Right atrium auricular region (tissue), 2 donors: ENCODE measurements at regions not wholly inside any gene's neighbourhood (a gene's known extent, or its start where the extent isn't known, plus 50 kb on each side); places are given as distances from the start of the nearest gene placed in this dataset.

Source experiments
- DNase-seq: peaks from one replicate; pipeline ENCODE4 v3.0.0-alpha.2; 2019; ENCODE audit warnings: low spot score
- H3K27ac ChIP-seq, 2 donors: fragments of 200-600 bp; sonication (generic); 1 replicate in 1 of 2; 2 replicates in 1 of 2; pipeline ENCODE4 v1.5.1; 2016 to 2019
- H3K27me3 ChIP-seq, 2 donors: fragments of 200-600 bp; sonication (generic); one replicate each; pipeline versions ENCODE4 v1.5.1 to v1.6.0; 2017 to 2019
- H3K36me3 ChIP-seq: fragments of 200-600 bp; sonication (generic); one replicate; pipeline ENCODE4 v1.5.1; 2016
- H3K4me1 ChIP-seq, 2 donors: fragments of 200-600 bp; sonication (generic); one replicate each; pipeline versions ENCODE4 v1.5.1 to v1.6.0; 2017 to 2019
- H3K4me3 ChIP-seq, 2 donors: fragments of 200-600 bp; sonication (generic); 1 replicate in 1 of 2; 2 replicates in 1 of 2; pipeline ENCODE4 v1.5.1; 2017 to 2019; ENCODE audit warnings: mild to moderate bottlenecking in 1 of 2, moderate library complexity in 1 of 2
- H3K9me3 ChIP-seq, 2 donors: fragments of 200-600 bp; sonication (generic); one replicate each; pipeline ENCODE4 v1.5.1; 2019
- TF ChIP-seq, protein P1 (sequence below), 2 donors: fragments of 200-600 bp; sonication (generic); IDR thresholded peaks; one replicate each; pipeline ENCODE4 v1.5.1; 2019; ENCODE audit warnings: antibody characterized with exemption in 2 of 2

GRCh38 chr5:4020400-4020799 is 424.8 kb downstream of the IRX1 start:
- no peak overlapping the region for H3K4me3 ChIP-seq
- H3K27me3 ChIP-seq: no peaks in the 10 kb centered on the region
- peaks cover 0 to 3% of the 10 kb centered on the region in 2 donors for H3K4me1 ChIP-seq
- TF ChIP-seq, protein P1, sequence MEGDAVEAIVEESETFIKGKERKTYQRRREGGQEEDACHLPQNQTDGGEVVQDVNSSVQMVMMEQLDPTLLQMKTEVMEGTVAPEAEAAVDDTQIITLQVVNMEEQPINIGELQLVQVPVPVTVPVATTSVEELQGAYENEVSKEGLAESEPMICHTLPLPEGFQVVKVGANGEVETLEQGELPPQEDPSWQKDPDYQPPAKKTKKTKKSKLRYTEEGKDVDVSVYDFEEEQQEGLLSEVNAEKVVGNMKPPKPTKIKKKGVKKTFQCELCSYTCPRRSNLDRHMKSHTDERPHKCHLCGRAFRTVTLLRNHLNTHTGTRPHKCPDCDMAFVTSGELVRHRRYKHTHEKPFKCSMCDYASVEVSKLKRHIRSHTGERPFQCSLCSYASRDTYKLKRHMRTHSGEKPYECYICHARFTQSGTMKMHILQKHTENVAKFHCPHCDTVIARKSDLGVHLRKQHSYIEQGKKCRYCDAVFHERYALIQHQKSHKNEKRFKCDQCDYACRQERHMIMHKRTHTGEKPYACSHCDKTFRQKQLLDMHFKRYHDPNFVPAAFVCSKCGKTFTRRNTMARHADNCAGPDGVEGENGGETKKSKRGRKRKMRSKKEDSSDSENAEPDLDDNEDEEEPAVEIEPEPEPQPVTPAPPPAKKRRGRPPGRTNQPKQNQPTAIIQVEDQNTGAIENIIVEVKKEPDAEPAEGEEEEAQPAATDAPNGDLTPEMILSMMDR (IDR thresholded peaks at IDR 0.05): no peak
- no peaks in the 10 kb centered on the region for H3K36me3 ChIP-seq
- peak overlapping the region; percentile 12 to 49 for H3K27ac ChIP-seq
- no peak for DNase-seq
- H3K9me3 ChIP-seq: no peaks in the 10 kb centered on the region

GRCh38 chr5:4022056-4022670 is 426.5 kb downstream of the IRX1 start:
- Histone ChIP-seq H3K27me3 (no peaks in the 10 kb centered on the region), H3K4me3 (no peak overlapping the region), H3K27ac (no peak overlapping the region), H3K36me3 (no peaks in the 10 kb centered on the region), H3K4me1 (peaks cover 0 to 3% of the 10 kb centered on the region in 2 donors), H3K9me3 (no peaks in the 10 kb centered on the region)
- TF ChIP-seq, protein P1 (IDR thresholded peaks at IDR 0.05): no peak
- no peak for DNase-seq

DNA sequence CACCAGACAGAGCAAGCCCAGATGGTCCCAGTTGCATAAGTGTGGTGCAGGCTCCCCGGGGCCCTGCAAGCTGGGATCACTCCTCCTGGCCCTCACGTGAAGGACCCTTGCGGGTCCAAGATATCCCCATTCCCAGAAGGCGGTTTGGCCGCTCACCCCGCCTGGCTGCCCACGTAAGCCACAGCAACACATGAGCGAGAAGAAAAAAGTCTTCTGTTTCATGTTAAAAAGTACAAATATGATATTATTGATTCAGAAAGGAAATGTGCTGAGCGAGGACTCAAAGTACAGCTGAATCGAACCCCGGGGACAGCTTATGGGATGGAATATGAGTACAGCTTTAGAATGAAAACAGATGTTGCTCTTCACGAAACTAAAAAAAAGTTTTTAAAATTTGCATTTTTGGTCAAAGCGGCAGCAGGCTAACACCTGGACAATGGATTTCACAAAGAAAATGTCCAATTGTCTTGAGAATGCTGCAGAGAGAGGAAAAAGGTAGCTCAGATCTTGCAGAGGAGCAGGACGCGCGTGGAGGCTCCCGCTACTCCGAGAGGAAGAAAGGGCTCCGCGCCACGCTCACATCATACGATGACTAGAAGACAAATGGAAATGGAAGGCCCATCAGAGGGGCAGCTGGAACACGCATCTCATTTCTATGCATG is 427.6 kb downstream of the IRX1 start:
- Histone ChIP-seq H3K4me3 (no peak overlapping the region), H3K9me3 (no peaks in the 10 kb centered on the region), H3K27ac (no peak overlapping the region), H3K36me3 (no peaks in the 10 kb centered on the region), H3K27me3 (no peaks in the 10 kb centered on the region), H3K4me1 (peaks cover 0 to 3% of the 10 kb centered on the region in 2 donors)
- DNase-seq: no peak
- TF ChIP-seq, protein P1 (IDR thresholded peaks at IDR 0.05): no peak

- H3K27ac ChIP-seq: no peak overlapping the region
- no peaks in the 10 kb centered on the region for H3K36me3 ChIP-seq
- peaks cover 0 to 3% of the 10 kb centered on the region in 2 donors for H3K4me1 ChIP-seq
- H3K4me3 ChIP-seq: no peak overlapping the region
- TF ChIP-seq, protein P1 (IDR thresholded peaks at IDR 0.05): no peak
- H3K27me3 ChIP-seq: no peaks in the 10 kb centered on the region
- DNase-seq: no peak
- H3K9me3 ChIP-seq: no peaks in the 10 kb centered on the region
Observed at GRCh38 chr5:4023753-4024335, 428.2 kb downstream of the IRX1 start.

DNA sequence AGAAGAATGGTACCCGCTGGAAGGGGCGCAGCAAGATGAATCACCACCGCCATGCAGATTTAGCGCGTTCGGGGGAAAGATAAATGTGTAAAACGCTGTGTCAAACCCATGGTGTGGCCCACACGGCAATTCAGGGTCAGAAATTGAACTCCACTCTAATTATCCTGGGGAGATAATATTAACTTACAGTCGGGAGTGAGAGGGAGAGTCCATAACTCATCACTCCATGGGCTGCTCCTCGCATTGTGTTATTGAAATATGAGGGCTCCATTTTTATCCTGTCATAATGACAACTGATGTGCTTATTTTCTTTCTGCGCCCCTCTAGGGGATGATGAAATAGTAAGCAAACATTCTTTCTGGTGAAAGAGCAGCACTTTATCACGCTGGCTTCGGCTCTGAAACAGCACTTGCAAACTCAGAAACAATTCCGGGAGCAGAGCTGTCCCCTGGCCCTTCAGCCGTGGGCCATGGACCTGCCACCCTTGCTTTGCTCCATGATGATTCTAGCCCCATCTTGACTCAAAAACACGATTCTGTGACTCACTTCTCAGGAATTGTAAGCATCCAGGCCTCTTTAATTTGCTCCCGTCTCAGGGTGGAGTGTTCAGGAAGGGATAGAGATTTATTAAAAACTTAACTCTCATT is 431.6 kb downstream of the IRX1 start:
- peak overlapping the region in 1 of 2 donors; percentile 1 for H3K27ac ChIP-seq
- no peak for DNase-seq
- H3K4me3 ChIP-seq: no peak overlapping the region
- TF ChIP-seq, protein P1 (IDR thresholded peaks at IDR 0.05): no peak
- H3K36me3 ChIP-seq: no peaks in the 10 kb centered on the region
- H3K4me1 ChIP-seq: no peaks in the 10 kb centered on the region
- H3K9me3 ChIP-seq: no peaks in the 10 kb centered on the region
- H3K27me3 ChIP-seq: no peaks in the 10 kb centered on the region
